A549 (cell line): ENCODE measurements at regions not wholly inside any gene's neighbourhood (a gene's known extent, or its start where the extent isn't known, plus 50 kb on each side); places are given as distances from the start of the nearest gene placed in this dataset.

Source experiments
- ATAC-seq, 2 experiments: fragments of 200-7000 bp in 1 of 2; fragments of >200 bp in 1 of 2; cut with Nextera tagmentation in 1 of 2; cut with Tn5 transposase in 1 of 2; 3 replicates each; pipeline versions ENCODE4 v1.8.0 to v1.9.1; 2018 to 2020; ENCODE audit warnings: mild to moderate bottlenecking in 1 of 2, moderate library complexity in 1 of 2
- CTCF ChIA-PET: fragments of 300-600 bp; sonication (Branson Sonifier 250); formaldehyde crosslinking; extraction: SDS; loops from one replicate; lab custom pipeline; 2021; ENCODE audit warnings: antibody characterized with exemption, inconsistent platforms; lab: Yijun Ruan, JAX
- POLR2A ChIA-PET: fragments of 350-600 bp; formaldehyde crosslinking; extraction: SDS; loops from one replicate; lab custom pipeline; 2021; ENCODE audit warnings: antibody characterized with exemption, inconsistent platforms; lab: Yijun Ruan, JAX
- DNase-seq, 2 experiments: peaks; one replicate each; pipeline versions ENCODE4 v3.0.0 to v3.0.0-alpha.2; 2011 to 2016; ENCODE audit warnings: low read depth in 1 of 2, low spot score in 1 of 2
- FAIRE-seq: peaks from 2 replicates; lab custom pipeline; 2011; peaks lifted over from hg19 to GRCh38; lab: Jason Lieb, UNC
- H3K27ac ChIP-seq, 2 experiments: fragments of >200 bp; sonication (Bioruptor Twin); formaldehyde crosslinking; 3 replicates each; pipeline ENCODE4 v1.5.1; 2016 to 2017
- H3K4me1 ChIP-seq: fragments of >200 bp; sonication (Bioruptor Twin); formaldehyde crosslinking; 3 replicates; pipeline ENCODE4 v1.6.1; 2016
- H3K4me2 ChIP-seq: fragments of >200 bp; sonication (Bioruptor Twin); formaldehyde crosslinking; 3 replicates; pipeline ENCODE4 v1.6.1; 2016
- H3K4me3 ChIP-seq: fragments of >200 bp; sonication (Bioruptor Twin); formaldehyde crosslinking; 3 replicates; pipeline ENCODE4 v1.5.1; 2016
- H3K9me3 ChIP-seq: fragments of >200 bp; sonication (Bioruptor Twin); formaldehyde crosslinking; 3 replicates; pipeline ENCODE4 v1.6.1; 2016
- CBX2 ChIP-seq: fragments of 200-600 bp; sonication (generic); IDR thresholded peaks from 2 replicates; pipeline ENCODE4 v1.6.1; 2016; ENCODE audit warnings: low read depth, mild to moderate bottlenecking, borderline replicate concordance
- CHD4 ChIP-seq: fragments of 200-600 bp; sonication (generic); IDR thresholded peaks from 2 replicates; pipeline ENCODE4 v1.6.1; 2016; ENCODE audit warnings: antibody characterized with exemption, mild to moderate bottlenecking, borderline replicate concordance
- EHF ChIP-seq: fragments of 250-450 bp; sonication (Bioruptor Pico); IDR thresholded peaks from 2 replicates; pipeline ENCODE4 v1.5.0; 2020; ENCODE audit warnings: mild to moderate bottlenecking
- EHMT2 ChIP-seq: fragments of 200-600 bp; sonication (generic); IDR thresholded peaks from 2 replicates; pipeline ENCODE4 v1.6.1; 2016; ENCODE audit warnings: antibody characterized with exemption, low read depth, mild to moderate bottlenecking, moderate library complexity
- ESRRA ChIP-seq: fragments of 150-350 bp; IDR thresholded peaks from 2 replicates; pipeline ENCODE4 v1.6.1; 2014; ENCODE audit warnings: mild to moderate bottlenecking, low read length, borderline replicate concordance
- FOSB ChIP-seq: fragments of 250-450 bp; sonication (Bioruptor Pico); IDR thresholded peaks from 2 replicates; pipeline ENCODE4 v1.5.0; 2020; ENCODE audit warnings: mild to moderate bottlenecking, moderate library complexity
- FOSL2 ChIP-seq, 2 experiments: fragments of 450-650 bp in 1 of 2; fragments of >200 bp in 1 of 2; sonication (Bioruptor Twin) in 1 of 2; formaldehyde crosslinking; IDR thresholded peaks; 2 replicates each; pipeline versions ENCODE4 v1.5.0 to v1.6.1; 2016 to 2020; ENCODE audit warnings: mild to moderate bottlenecking in 1 of 2, moderate library complexity in 1 of 2
- HOXB13 ChIP-seq: fragments of 250-450 bp; sonication (Bioruptor Pico); IDR thresholded peaks from 2 replicates; pipeline ENCODE4 v1.5.0; 2020; ENCODE audit warnings: low read depth, mild to moderate bottlenecking, moderate library complexity
- JUNB ChIP-seq: fragments of >200 bp; sonication (Bioruptor Twin); formaldehyde crosslinking; IDR thresholded peaks from 2 replicates; pipeline ENCODE4 v1.6.1; 2016
- KDM5A ChIP-seq: fragments of 200-600 bp; sonication (generic); IDR thresholded peaks from 2 replicates; pipeline ENCODE4 v1.6.1; 2016; ENCODE audit warnings: antibody characterized with exemption, mild to moderate bottlenecking
- MAFK ChIP-seq: fragments of 450-650 bp; IDR thresholded peaks from 2 replicates; pipeline ENCODE4 v1.6.1; 2014; ENCODE audit not compliant: partially characterized antibody
- MYC ChIP-seq: IDR thresholded peaks from 2 replicates; pipeline ENCODE4 v1.6.1; 2012; ENCODE audit warnings: mild to moderate bottlenecking, inconsistent platforms, low read length, improper control_type of control experiment, borderline replicate concordance
- PHF8 ChIP-seq: fragments of 200-600 bp; sonication (generic); IDR thresholded peaks from 2 replicates; pipeline ENCODE4 v1.6.1; 2016; ENCODE audit warnings: low read depth, mild to moderate bottlenecking, antibody characterized with exemption, moderate library complexity, borderline replicate concordance
- POLR2A ChIP-seq: IDR thresholded peaks from 2 replicates; pipeline ENCODE4 v1.6.1; 2012; ENCODE audit warnings: mild to moderate bottlenecking, low read length
- POLR2AphosphoS2 ChIP-seq: conservative IDR thresholded peaks from 2 replicates; pipeline ENCODE4 v1.6.1; 2012; ENCODE audit warnings: low read length, improper control_type of control experiment, inconsistent platforms
- RFX5 ChIP-seq: fragments of 450-650 bp; IDR thresholded peaks from 2 replicates; pipeline ENCODE4 v1.7.1; 2014; ENCODE audit warnings: antibody characterized with exemption, mild to moderate bottlenecking, moderate library complexity
- RNF2 ChIP-seq: fragments of 200-600 bp; sonication (generic); IDR thresholded peaks from 2 replicates; pipeline ENCODE4 v1.6.1; 2016; ENCODE audit warnings: low read depth, mild to moderate bottlenecking, antibody characterized with exemption, moderate library complexity, borderline replicate concordance
- SREBF2 ChIP-seq: fragments of 450-650 bp; IDR thresholded peaks from 2 replicates; pipeline ENCODE4 v1.6.1; 2014; ENCODE audit warnings: mild to moderate bottlenecking, moderate library complexity
- ZC3H11A ChIP-seq: fragments of 450-650 bp; IDR thresholded peaks from 2 replicates; pipeline ENCODE4 v1.6.1; 2014; ENCODE audit warnings: antibody characterized with exemption, mild to moderate bottlenecking
- ZFP36 ChIP-seq: fragments of 450-650 bp; IDR thresholded peaks from 2 replicates; pipeline ENCODE4 v1.6.1; 2014; ENCODE audit warnings: borderline replicate concordance; ENCODE audit not compliant: partially characterized antibody
- ZSCAN20 ChIP-seq: fragments of 250-450 bp; sonication (Bioruptor Pico); IDR thresholded peaks from 2 replicates; pipeline ENCODE4 v1.8.0; 2022; ENCODE audit warnings: mild to moderate bottlenecking, moderate library complexity
- WGBS: methylation state at CpG from one replicate; pipeline ENCODE4 v1.1.6; 2017; ENCODE audit errors: missing lambda C conversion rate; 5-methylcytosine and 5-hydroxymethylcytosine counted together
- TF ChIP-seq, protein P1 (sequence below): IDR thresholded peaks from 2 replicates; pipeline ENCODE4 v1.6.1; 2012
- TF ChIP-seq, protein P2 (sequence below): fragments of 250-450 bp; sonication (Bioruptor Pico); IDR thresholded peaks from 2 replicates; pipeline ENCODE4 v1.5.0; 2020; ENCODE audit warnings: low read depth, mild to moderate bottlenecking, moderate library complexity
- TF ChIP-seq, protein P3 (sequence below): fragments of 200-600 bp; sonication (generic); IDR thresholded peaks from 2 replicates; pipeline ENCODE4 v1.6.1; 2016; ENCODE audit warnings: antibody characterized with exemption, mild to moderate bottlenecking, moderate library complexity
- TF ChIP-seq, protein P4 (sequence below): IDR thresholded peaks from 2 replicates; pipeline ENCODE4 v1.6.1; 2012

DNA sequence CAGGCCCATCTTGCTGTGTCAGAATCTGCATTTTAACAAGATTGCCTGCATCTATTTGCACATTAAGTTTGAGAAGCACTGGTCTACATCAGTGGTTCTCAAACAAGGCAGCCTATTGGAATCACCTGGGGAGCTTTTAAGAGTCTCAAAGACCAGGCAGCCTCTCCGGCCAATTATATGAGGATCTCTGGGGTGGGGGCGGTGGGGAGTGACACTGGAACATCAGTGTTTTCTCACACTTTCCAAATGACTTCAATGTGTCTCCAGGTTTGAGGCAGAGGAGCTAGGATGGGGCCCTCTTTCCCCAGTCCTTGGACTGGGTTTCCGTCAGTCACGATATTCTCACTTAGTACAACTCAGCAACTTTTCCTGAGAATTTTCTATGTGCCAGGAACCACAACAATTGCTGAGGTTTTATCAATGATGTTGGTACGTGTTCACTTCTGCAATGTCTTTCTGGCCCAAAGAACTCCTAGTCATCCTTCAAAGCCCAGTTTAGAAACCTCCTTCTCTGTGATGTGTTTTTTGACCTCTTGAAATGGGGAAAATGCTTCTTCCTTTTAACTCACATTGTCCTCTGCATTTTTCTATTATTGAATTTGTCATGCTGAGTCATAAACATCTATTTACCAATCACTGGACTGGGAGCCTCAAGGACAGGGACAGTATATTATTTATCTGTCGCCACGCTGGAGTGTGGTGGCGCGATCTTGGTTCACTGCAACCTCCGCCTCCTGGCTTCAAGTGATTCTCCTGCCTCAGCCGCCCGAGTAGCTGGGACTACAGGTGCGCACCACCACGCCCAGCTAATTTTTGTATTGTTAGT, 130.9 kb downstream of the MYCN start:
- Histone ChIP-seq H3K4me1 (no peaks in the 10 kb centered on the region), H3K4me2 (no peak overlapping the region), H3K27ac (no peak overlapping the region), H3K4me3 (no peak overlapping the region), H3K9me3 (no peaks in the 10 kb centered on the region)
- no peak for TF ChIP-seq HOXB13 (CRISPR knock-in tag)
- TF ChIP-seq MYC: no peak
- TF ChIP-seq, protein P1, sequence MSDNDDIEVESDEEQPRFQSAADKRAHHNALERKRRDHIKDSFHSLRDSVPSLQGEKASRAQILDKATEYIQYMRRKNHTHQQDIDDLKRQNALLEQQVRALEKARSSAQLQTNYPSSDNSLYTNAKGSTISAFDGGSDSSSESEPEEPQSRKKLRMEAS: no peak
- TF ChIP-seq ZC3H11A: no peak
- TF ChIP-seq CHD4: no peak
- no peak for TF ChIP-seq PHF8
- no peak for TF ChIP-seq ZFP36
- TF ChIP-seq JUNB: no peak
- CTCF ChIA-PET: no interaction called here
- POLR2A ChIA-PET: no interaction called here
- DNase-seq (no peak), FAIRE-seq (no peak), ATAC-seq (no peak)
- WGBS: 81% methylated on average over 14 of the region's 14 CpGs

DNA sequence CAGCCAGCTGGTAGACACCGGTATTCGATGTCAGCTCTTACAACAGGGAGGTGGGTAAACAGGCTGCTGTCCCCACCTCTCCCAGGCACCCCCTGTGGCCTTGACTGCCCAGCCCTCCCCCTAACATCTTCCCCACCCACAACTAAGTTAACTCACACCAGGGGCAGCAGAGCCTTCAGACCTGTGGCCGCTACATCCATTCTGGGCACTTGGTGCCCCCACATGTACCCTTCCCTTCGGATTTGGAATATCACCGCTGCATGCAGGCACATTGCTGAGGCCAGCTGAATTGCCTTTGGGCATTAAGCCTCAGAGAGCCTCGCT, 130.3 kb downstream of the MYCN start:
- ChIA-PET CTCF (no interaction called here), POLR2A (no interaction called here)
- DNase-seq (no peak), ATAC-seq (no peak)
- TF ChIP-seq FOSL2 (IDR thresholded peaks at IDR 0.05) (no peak), FOSL2 (CRISPR knock-in tag; IDR thresholded peaks at IDR 0.05) (no peak), FOSB (CRISPR knock-in tag) (no peak), MYC (no peak), RFX5 (no peak), EHMT2 (no peak), CBX2 (no peak)
- TF ChIP-seq, all 56 proteins: peak for 0
- H3K9me3 ChIP-seq: no peaks in the 10 kb centered on the region
- no peak overlapping the region for H3K4me3 ChIP-seq
- no peak overlapping the region for H3K27ac ChIP-seq
- no peak overlapping the region for H3K4me2 ChIP-seq
- WGBS: 52% methylated on average over 6 of the region's 6 CpGs
- H3K4me1 ChIP-seq: no peaks in the 10 kb centered on the region
- no peak for FAIRE-seq

DNA sequence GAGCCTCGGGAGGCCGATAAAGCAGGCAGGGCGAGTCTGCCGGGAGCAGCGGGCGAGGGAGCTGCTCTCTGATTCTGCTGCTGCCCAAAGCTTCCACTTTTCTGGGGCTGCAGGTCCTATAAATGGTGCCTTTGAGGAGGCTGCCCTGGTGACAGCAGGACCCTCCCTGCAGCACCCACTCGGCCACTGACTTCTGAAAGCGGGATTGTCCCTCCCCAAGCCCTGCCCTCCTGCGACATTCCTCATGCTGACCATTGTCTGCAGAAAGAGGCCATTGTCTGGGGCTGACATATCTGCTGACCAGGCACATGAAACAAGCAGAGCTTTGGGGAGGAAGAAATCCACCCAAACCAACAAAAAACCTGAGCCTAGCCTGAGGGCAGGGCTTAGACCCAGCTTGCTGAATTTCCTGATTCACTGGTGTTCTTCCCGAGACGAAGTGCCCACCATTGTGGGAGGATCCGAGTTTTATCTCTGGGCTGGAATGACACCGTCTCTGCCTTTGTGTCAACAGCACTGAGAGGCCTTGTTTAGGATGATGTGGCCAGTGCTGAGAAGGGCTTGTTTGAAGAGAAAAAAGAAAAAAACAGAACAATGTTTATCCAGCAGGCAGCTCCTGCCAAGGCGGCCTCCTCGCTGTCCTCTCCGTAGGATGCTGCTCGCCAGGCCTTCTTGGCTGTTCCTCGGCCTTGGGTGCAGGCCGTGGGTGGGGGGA, 129.7 kb downstream of the MYCN start:
- no peak overlapping the region for H3K4me2 ChIP-seq
- TF ChIP-seq MAFK: peak; percentile 61
- TF ChIP-seq, protein P2, sequence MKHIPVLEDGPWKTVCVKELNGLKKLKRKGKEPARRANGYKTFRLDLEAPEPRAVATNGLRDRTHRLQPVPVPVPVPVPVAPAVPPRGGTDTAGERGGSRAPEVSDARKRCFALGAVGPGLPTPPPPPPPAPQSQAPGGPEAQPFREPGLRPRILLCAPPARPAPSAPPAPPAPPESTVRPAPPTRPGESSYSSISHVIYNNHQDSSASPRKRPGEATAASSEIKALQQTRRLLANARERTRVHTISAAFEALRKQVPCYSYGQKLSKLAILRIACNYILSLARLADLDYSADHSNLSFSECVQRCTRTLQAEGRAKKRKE (CRISPR knock-in tag): no peak
- no peak for TF ChIP-seq EHF (CRISPR knock-in tag)
- CTCF ChIA-PET: no interaction called here
- no peak overlapping the region for H3K4me3 ChIP-seq
- ATAC-seq (peak in 1 of 2 experiments; percentile 46; a peak in 3 of 6 replicates), DNase-seq (no peak), FAIRE-seq (no peak)
- WGBS: 59% methylated on average over 19 of the region's 19 CpGs
- POLR2A ChIA-PET: no interaction called here
- H3K9me3 ChIP-seq: no peaks in the 10 kb centered on the region
- no peak overlapping the region for H3K27ac ChIP-seq
- H3K4me1 ChIP-seq: no peaks in the 10 kb centered on the region

DNA sequence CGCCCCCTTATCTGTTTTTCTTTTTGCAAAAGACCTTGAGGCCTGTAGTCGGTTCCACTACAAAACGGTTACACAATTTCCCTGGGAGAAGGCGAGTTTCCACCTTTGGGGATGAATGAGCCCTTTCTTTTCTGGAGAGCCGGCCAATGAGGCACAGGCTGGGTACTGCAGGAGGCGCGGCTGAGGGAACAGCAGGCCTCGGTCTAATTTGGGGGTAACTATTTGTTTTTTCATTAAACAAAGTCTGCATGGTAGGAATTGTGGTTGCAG, 129.2 kb downstream of the MYCN start:
- Histone ChIP-seq H3K4me2 (no peak overlapping the region), H3K9me3 (peaks cover 3% of the 10 kb centered on the region; the same call in 1 of the 3 replicates), H3K4me1 (no peaks in the 10 kb centered on the region), H3K4me3 (no peak overlapping the region), H3K27ac (no peak overlapping the region)
- ChIA-PET CTCF (no interaction called here), POLR2A (no interaction called here)
- WGBS: 68% methylated on average over 8 of the region's 8 CpGs
- no peak for FAIRE-seq
- no peak for ATAC-seq
- DNase-seq: no peak
- TF ChIP-seq ESRRA: no peak
- no peak for TF ChIP-seq MYC
- no peak for TF ChIP-seq KDM5A
- no peak for TF ChIP-seq POLR2AphosphoS2
- TF ChIP-seq RNF2: no peak
- no peak for TF ChIP-seq SREBF2
- no peak for TF ChIP-seq POLR2A
- TF ChIP-seq, protein P3, sequence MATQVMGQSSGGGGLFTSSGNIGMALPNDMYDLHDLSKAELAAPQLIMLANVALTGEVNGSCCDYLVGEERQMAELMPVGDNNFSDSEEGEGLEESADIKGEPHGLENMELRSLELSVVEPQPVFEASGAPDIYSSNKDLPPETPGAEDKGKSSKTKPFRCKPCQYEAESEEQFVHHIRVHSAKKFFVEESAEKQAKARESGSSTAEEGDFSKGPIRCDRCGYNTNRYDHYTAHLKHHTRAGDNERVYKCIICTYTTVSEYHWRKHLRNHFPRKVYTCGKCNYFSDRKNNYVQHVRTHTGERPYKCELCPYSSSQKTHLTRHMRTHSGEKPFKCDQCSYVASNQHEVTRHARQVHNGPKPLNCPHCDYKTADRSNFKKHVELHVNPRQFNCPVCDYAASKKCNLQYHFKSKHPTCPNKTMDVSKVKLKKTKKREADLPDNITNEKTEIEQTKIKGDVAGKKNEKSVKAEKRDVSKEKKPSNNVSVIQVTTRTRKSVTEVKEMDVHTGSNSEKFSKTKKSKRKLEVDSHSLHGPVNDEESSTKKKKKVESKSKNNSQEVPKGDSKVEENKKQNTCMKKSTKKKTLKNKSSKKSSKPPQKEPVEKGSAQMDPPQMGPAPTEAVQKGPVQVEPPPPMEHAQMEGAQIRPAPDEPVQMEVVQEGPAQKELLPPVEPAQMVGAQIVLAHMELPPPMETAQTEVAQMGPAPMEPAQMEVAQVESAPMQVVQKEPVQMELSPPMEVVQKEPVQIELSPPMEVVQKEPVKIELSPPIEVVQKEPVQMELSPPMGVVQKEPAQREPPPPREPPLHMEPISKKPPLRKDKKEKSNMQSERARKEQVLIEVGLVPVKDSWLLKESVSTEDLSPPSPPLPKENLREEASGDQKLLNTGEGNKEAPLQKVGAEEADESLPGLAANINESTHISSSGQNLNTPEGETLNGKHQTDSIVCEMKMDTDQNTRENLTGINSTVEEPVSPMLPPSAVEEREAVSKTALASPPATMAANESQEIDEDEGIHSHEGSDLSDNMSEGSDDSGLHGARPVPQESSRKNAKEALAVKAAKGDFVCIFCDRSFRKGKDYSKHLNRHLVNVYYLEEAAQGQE: no peak
- no peak for TF ChIP-seq ZSCAN20 (CRISPR knock-in tag)
- TF ChIP-seq, protein P4, sequence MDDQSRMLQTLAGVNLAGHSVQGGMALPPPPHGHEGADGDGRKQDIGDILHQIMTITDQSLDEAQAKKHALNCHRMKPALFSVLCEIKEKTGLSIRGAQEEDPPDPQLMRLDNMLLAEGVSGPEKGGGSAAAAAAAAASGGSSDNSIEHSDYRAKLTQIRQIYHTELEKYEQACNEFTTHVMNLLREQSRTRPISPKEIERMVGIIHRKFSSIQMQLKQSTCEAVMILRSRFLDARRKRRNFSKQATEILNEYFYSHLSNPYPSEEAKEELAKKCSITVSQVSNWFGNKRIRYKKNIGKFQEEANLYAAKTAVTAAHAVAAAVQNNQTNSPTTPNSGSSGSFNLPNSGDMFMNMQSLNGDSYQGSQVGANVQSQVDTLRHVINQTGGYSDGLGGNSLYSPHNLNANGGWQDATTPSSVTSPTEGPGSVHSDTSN: no peak
- no peak for TF ChIP-seq ZC3H11A
- no peak for TF ChIP-seq EHMT2
